ENCODE measurements at regions not wholly inside any gene's neighbourhood (a gene's known extent, or its start where the extent isn't known, plus 50 kb on each side); places are given as distances from the start of the nearest gene placed in this dataset.

GRCh38 chr1:90206260-90206659 is 211.3 kb downstream of the ZNF326 start:
- Mint-ChIP-seq H3K9me3 (no peaks in the 10 kb centered on the region), H3K4me3 (no peak overlapping the region), H3K4me1 (peaks cover 13% of the 10 kb centered on the region; the same call in 2 of the 3 replicates), H3K36me3 (ENCODE audit: low read depth) (no peaks in the 10 kb centered on the region), H3K27me3 (ENCODE audit: insufficient read depth, low read depth, poor library complexity) (no peaks in the 10 kb centered on the region), H3K27ac (no peak overlapping the region)
- no peaks in the 10 kb centered on the region for H3K4me1 ChIP-seq (ENCODE audit: insufficient read depth)
- no peak for ATAC-seq
- no peaks in the 10 kb centered on the region for H4K20me1 ChIP-seq (replicated peaks; ENCODE audit: insufficient read depth)
- H3K36me3 ChIP-seq (ENCODE audit: insufficient read depth), result no peaks in the 10 kb centered on the region
- H3K4me2 ChIP-seq, result no peak overlapping the region
- no peaks in the 10 kb centered on the region for H3K79me2 ChIP-seq (replicated peaks; ENCODE audit: insufficient read depth)
- H3F3A ChIP-seq (replicated peaks; ENCODE audit: low read depth), result no peaks in the 10 kb centered on the region
- no peak overlapping the region for H3K27ac ChIP-seq (ENCODE audit: low read depth)
- TF ChIP-seq JUNB (IDR thresholded peaks at IDR 0.05; ENCODE audit: unreplicated experiment), result no peak
- TF ChIP-seq ZNF114 (CRISPR knock-in tag; IDR thresholded peaks at IDR 0.05), result no peak
- no peak for TF ChIP-seq REST (IDR thresholded peaks at IDR 0.05; ENCODE audit: unreplicated experiment)
- no peak for TF ChIP-seq NANOG (IDR thresholded peaks at IDR 0.05; ENCODE audit: borderline replicate concordance)
- no peak for TF ChIP-seq ZNF331 (CRISPR knock-in tag; IDR thresholded peaks at IDR 0.05; ENCODE audit: low read depth)
- TF ChIP-seq, protein P1, sequence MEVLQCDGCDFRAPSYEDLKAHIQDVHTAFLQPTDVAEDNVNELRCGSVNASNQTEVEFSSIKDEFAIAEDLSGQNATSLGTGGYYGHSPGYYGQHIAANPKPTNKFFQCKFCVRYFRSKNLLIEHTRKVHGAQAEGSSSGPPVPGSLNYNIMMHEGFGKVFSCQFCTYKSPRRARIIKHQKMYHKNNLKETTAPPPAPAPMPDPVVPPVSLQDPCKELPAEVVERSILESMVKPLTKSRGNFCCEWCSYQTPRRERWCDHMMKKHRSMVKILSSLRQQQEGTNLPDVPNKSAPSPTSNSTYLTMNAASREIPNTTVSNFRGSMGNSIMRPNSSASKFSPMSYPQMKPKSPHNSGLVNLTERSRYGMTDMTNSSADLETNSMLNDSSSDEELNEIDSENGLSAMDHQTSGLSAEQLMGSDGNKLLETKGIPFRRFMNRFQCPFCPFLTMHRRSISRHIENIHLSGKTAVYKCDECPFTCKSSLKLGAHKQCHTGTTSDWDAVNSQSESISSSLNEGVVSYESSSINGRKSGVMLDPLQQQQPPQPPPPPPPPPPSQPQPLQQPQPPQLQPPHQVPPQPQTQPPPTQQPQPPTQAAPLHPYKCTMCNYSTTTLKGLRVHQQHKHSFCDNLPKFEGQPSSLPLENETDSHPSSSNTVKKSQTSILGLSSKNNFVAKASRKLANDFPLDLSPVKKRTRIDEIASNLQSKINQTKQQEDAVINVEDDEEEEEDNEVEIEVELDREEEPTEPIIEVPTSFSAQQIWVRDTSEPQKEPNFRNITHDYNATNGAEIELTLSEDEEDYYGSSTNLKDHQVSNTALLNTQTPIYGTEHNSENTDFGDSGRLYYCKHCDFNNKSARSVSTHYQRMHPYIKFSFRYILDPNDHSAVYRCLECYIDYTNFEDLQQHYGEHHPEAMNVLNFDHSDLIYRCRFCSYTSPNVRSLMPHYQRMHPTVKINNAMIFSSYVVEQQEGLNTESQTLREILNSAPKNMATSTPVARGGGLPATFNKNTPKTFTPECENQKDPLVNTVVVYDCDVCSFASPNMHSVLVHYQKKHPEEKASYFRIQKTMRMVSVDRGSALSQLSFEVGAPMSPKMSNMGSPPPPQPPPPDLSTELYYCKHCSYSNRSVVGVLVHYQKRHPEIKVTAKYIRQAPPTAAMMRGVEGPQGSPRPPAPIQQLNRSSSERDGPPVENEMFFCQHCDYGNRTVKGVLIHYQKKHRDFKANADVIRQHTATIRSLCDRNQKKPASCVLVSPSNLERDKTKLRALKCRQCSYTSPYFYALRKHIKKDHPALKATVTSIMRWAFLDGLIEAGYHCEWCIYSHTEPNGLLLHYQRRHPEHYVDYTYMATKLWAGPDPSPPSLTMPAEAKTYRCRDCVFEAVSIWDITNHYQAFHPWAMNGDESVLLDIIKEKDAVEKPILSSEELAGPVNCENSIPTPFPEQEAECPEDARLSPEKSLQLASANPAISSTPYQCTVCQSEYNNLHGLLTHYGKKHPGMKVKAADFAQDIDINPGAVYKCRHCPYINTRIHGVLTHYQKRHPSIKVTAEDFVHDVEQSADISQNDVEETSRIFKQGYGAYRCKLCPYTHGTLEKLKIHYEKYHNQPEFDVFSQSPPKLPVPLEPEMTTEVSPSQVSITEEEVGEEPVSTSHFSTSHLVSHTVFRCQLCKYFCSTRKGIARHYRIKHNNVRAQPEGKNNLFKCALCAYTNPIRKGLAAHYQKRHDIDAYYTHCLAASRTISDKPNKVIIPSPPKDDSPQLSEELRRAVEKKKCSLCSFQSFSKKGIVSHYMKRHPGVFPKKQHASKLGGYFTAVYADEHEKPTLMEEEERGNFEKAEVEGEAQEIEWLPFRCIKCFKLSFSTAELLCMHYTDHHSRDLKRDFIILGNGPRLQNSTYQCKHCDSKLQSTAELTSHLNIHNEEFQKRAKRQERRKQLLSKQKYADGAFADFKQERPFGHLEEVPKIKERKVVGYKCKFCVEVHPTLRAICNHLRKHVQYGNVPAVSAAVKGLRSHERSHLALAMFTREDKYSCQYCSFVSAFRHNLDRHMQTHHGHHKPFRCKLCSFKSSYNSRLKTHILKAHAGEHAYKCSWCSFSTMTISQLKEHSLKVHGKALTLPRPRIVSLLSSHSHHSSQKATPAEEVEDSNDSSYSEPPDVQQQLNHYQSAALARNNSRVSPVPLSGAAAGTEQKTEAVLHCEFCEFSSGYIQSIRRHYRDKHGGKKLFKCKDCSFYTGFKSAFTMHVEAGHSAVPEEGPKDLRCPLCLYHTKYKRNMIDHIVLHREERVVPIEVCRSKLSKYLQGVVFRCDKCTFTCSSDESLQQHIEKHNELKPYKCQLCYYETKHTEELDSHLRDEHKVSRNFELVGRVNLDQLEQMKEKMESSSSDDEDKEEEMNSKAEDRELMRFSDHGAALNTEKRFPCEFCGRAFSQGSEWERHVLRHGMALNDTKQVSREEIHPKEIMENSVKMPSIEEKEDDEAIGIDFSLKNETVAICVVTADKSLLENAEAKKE (CRISPR knock-in tag; IDR thresholded peaks at IDR 0.05), result no peak
- TF ChIP-seq ETS1 (IDR thresholded peaks at IDR 0.05), result no peak
- no peak for TF ChIP-seq CREB1 (CRISPR knock-in tag; IDR thresholded peaks at IDR 0.05; ENCODE audit: low read depth)
- TF ChIP-seq EZH2phosphoT487 (IDR thresholded peaks at IDR 0.05; ENCODE audit: unreplicated experiment), result no peak
- no peak for TF ChIP-seq POLR2AphosphoS5 (IDR thresholded peaks at IDR 0.05; ENCODE audit: low read depth)
- no peak for TF ChIP-seq STAT1 (IDR thresholded peaks at IDR 0.05; ENCODE audit: unreplicated experiment)
- no peaks in the 10 kb centered on the region for H3K27me3 ChIP-seq (ENCODE audit: insufficient read depth)
- H2AFZ ChIP-seq, result no peak overlapping the region
- H3K9me2 ChIP-seq (ENCODE audit: insufficient read depth), result no peaks in the 10 kb centered on the region
- DNase-seq (ENCODE audit: low spot score), result no peak
- H3K4me3 ChIP-seq, result no peak overlapping the region

All from GM23338 (cell line).